H1 (cell line): ENCODE measurements at regions not wholly inside any gene's neighbourhood (a gene's known extent, or its start where the extent isn't known, plus 50 kb on each side); places are given as distances from the start of the nearest gene placed in this dataset.

Source experiments
- CTCF ChIA-PET: fragments of 300-600 bp; sonication (Branson Sonifier 250); formaldehyde crosslinking; loops from one replicate; lab custom pipeline; 2021; ENCODE audit not compliant: partially characterized antibody; lab: Charles Lee
- POLR2A ChIA-PET: fragments of 300-600 bp; sonication (Branson Sonifier 250); formaldehyde crosslinking; loops from one replicate; lab custom pipeline; 2021; ENCODE audit warnings: inconsistent platforms; ENCODE audit not compliant: partially characterized antibody; lab: Charles Lee
- DNase-seq, 2 experiments: peaks; one replicate each; pipeline versions ENCODE4 v3.0.0 to v3.0.0-alpha.2; 2010 to 2022; ENCODE audit warnings: low spot score in 2 of 2, low read depth in 1 of 2, mixed read lengths in 1 of 2
- FAIRE-seq: peaks from 2 replicates; lab custom pipeline; 2011; peaks lifted over from hg19 to GRCh38; lab: Jason Lieb, UNC
- H2AFZ ChIP-seq: 2 replicates; pipeline ENCODE4 v1.8.1; 2012; ENCODE audit warnings: low read length, inconsistent platforms
- H2AK5ac ChIP-seq: 2 replicates; pipeline ENCODE4 v1.6.1; 2013; ENCODE audit warnings: low read depth, low read length
- H2BK120ac ChIP-seq: replicated peaks from 2 replicates; pipeline ENCODE3; 2013; ENCODE audit warnings: low read depth, low read length, inconsistent platforms
- H2BK12ac ChIP-seq: 2 replicates; pipeline ENCODE4 v1.6.1; 2013; ENCODE audit warnings: low read depth, low read length
- H2BK15ac ChIP-seq: 2 replicates; pipeline ENCODE4 v1.6.1; 2013; ENCODE audit warnings: low read length
- H2BK20ac ChIP-seq: 2 replicates; pipeline ENCODE4 v1.6.1; 2013; ENCODE audit warnings: low read length
- H2BK5ac ChIP-seq: 2 replicates; pipeline ENCODE4 v1.6.1; 2013; ENCODE audit warnings: low read depth, low read length
- H3K14ac ChIP-seq: 2 replicates; pipeline ENCODE4 v1.6.1; 2013; ENCODE audit warnings: inconsistent platforms; ENCODE audit not compliant: insufficient read length
- H3K18ac ChIP-seq: 2 replicates; pipeline ENCODE4 v1.6.1; 2013; ENCODE audit warnings: low read length; ENCODE audit errors: extremely low read depth
- H3K23ac ChIP-seq: 2 replicates; pipeline ENCODE4 v1.6.1; 2013; ENCODE audit warnings: inconsistent platforms; ENCODE audit not compliant: insufficient read length
- H3K23me2 ChIP-seq: 2 replicates; pipeline ENCODE4 v1.6.1; 2013; ENCODE audit warnings: low read depth, low read length
- H3K27ac ChIP-seq: 2 replicates; pipeline ENCODE4 v1.6.1; 2011; ENCODE audit warnings: low read depth, low read length, inconsistent platforms
- H3K27me3 ChIP-seq, 4 experiments: replicated peaks in 1 of 4; 1 replicate in 1 of 4; 2 replicates in 3 of 4; pipeline versions ENCODE4 v1.6.1 to v1.8.1; 2011 to 2013; ENCODE audit warnings: low read length in 3 of 4, mild to moderate bottlenecking in 3 of 4, inconsistent platforms in 2 of 4, mixed read lengths in 2 of 4, moderate library complexity in 1 of 4; ENCODE audit not compliant: control insufficient read depth in 3 of 4, insufficient read depth in 3 of 4; ENCODE audit errors: extremely low read depth in 1 of 4
- H3K36me3 ChIP-seq, 4 experiments: 2 replicates each; pipeline versions ENCODE4 v1.6.1 to v1.8.1; 2011 to 2013; ENCODE audit warnings: mild to moderate bottlenecking in 4 of 4, low read length in 3 of 4, moderate library complexity in 2 of 4, control low read depth in 1 of 4, inconsistent platforms in 1 of 4; ENCODE audit not compliant: insufficient read depth in 4 of 4, control insufficient read depth in 2 of 4
- H3K4ac ChIP-seq: replicated peaks from 2 replicates; pipeline ENCODE3; 2013; ENCODE audit warnings: low read length, low read depth, mixed read lengths, inconsistent platforms; ENCODE audit not compliant: insufficient read length
- H3K4me1 ChIP-seq, 4 experiments: replicated peaks in 1 of 4; 1 replicate in 1 of 4; 2 replicates in 3 of 4; pipeline versions ENCODE4 v1.6.1 to v1.8.1; 2011 to 2013; ENCODE audit warnings: low read length in 3 of 4, inconsistent platforms in 2 of 4, mixed read lengths in 1 of 4; ENCODE audit not compliant: insufficient read depth in 4 of 4, control insufficient read depth in 3 of 4
- H3K4me2 ChIP-seq, 2 experiments: 2 replicates each; pipeline versions ENCODE4 v1.6.1 to v1.8.1; 2011 to 2013; ENCODE audit warnings: low read depth in 2 of 2, low read length in 2 of 2, control low read depth in 1 of 2, inconsistent platforms in 1 of 2, mild to moderate bottlenecking in 1 of 2; ENCODE audit not compliant: insufficient read depth in 1 of 2
- H3K4me3 ChIP-seq, 4 experiments: fragments of 200-600, 300-600 bp in 1 of 4; sonication (generic), shearing (Covaris generic), sonication (Bioruptor Twin) in 1 of 4; 2 replicates each; pipeline versions ENCODE4 v1.5.1 to v1.8.1; 2011 to 2016; ENCODE audit warnings: low read length in 4 of 4, low read depth in 3 of 4, control low read depth in 2 of 4, inconsistent platforms in 2 of 4, mild to moderate bottlenecking in 2 of 4, mixed read lengths in 1 of 4, moderate library complexity in 1 of 4; ENCODE audit not compliant: insufficient read depth in 2 of 4; ENCODE audit errors: extremely low read depth in 1 of 4
- H3K56ac ChIP-seq: replicated peaks from 2 replicates; pipeline ENCODE3; 2013; ENCODE audit warnings: low read depth, mild to moderate bottlenecking, mixed read lengths, low read length, inconsistent platforms; ENCODE audit not compliant: insufficient read length
- H3K79me1 ChIP-seq: 2 replicates; pipeline ENCODE4 v1.6.1; 2013; ENCODE audit warnings: low read depth, low read length, control low read depth
- H3K79me2 ChIP-seq, 2 experiments: 2 replicates each; pipeline versions ENCODE4 v1.6.1 to v1.8.1; 2012 to 2013; ENCODE audit warnings: low read length in 2 of 2, mild to moderate bottlenecking in 2 of 2, inconsistent platforms in 1 of 2; ENCODE audit not compliant: insufficient read depth in 2 of 2, control insufficient read depth in 1 of 2
- H3K9ac ChIP-seq, 4 experiments: replicated peaks in 1 of 4; 1 replicate in 1 of 4; 2 replicates in 3 of 4; pipeline versions ENCODE4 v1.6.1 to v1.8.1; 2011 to 2013; ENCODE audit warnings: low read depth in 3 of 4, low read length in 3 of 4, control low read depth in 2 of 4, mild to moderate bottlenecking in 2 of 4, moderate library complexity in 2 of 4, inconsistent platforms in 1 of 4; ENCODE audit errors: extremely low read depth in 1 of 4
- H3K9me3 ChIP-seq, 2 experiments: 2 replicates each; pipeline versions ENCODE4 v1.6.1 to v1.8.1; 2012 to 2013; ENCODE audit warnings: mild to moderate bottlenecking in 2 of 2, moderate library complexity in 2 of 2, control low read depth in 1 of 2, inconsistent platforms in 1 of 2, low read depth in 1 of 2, low read length in 1 of 2, mixed read lengths in 1 of 2; ENCODE audit not compliant: insufficient read depth in 2 of 2
- H4K20me1 ChIP-seq, 2 experiments: replicated peaks in 1 of 2; 2 replicates each; pipeline versions ENCODE3 to v1.8.1; 2011 to 2013; ENCODE audit warnings: inconsistent platforms in 2 of 2, low read length in 2 of 2, mild to moderate bottlenecking in 1 of 2; ENCODE audit not compliant: insufficient read depth in 2 of 2, control insufficient read depth in 1 of 2
- H4K5ac ChIP-seq: 2 replicates; pipeline ENCODE4 v1.6.1; 2013; ENCODE audit warnings: low read length, low read depth, mixed read lengths, inconsistent platforms; ENCODE audit not compliant: insufficient read length
- H4K8ac ChIP-seq: 2 replicates; pipeline ENCODE4 v1.8.0; 2013; ENCODE audit warnings: mild to moderate bottlenecking, moderate library complexity, low read length, inconsistent platforms; ENCODE audit not compliant: insufficient read depth; ENCODE audit errors: extremely low read depth
- H4K91ac ChIP-seq: replicated peaks from 2 replicates; pipeline ENCODE3; 2013; ENCODE audit warnings: low read length, mixed read lengths, inconsistent platforms; ENCODE audit not compliant: insufficient read length
- KDM1A ChIP-seq: fragments of 200-600, 300-600 bp; sonication (generic); IDR thresholded peaks from 2 replicates; pipeline ENCODE4 v1.7.1; 2016; ENCODE audit warnings: mild to moderate bottlenecking, low read length, borderline replicate concordance
- NANOG ChIP-seq: IDR thresholded peaks from 2 replicates; pipeline ENCODE4 v1.6.1; 2011; ENCODE audit warnings: low read length, low read depth, mild to moderate bottlenecking, inconsistent platforms; ENCODE audit not compliant: insufficient read depth, poor library complexity, severe bottlenecking
- PHF8 ChIP-seq: fragments of 200-600 bp; sonication (generic); conservative IDR thresholded peaks from 2 replicates; pipeline ENCODE4 v1.7.1; 2012; ENCODE audit warnings: low read depth, mild to moderate bottlenecking, inconsistent platforms, low read length, moderate library complexity
- POLR2A ChIP-seq, 2 experiments: IDR thresholded peaks; 1 replicate in 1 of 2; 2 replicates in 1 of 2; pipeline ENCODE4 v1.6.1; 2011; ENCODE audit warnings: low read depth in 2 of 2, low read length in 2 of 2, mild to moderate bottlenecking in 2 of 2; ENCODE audit errors: control extremely low read depth in 1 of 2
- RBBP5 ChIP-seq: IDR thresholded peaks from 2 replicates; pipeline ENCODE4 v1.7.1; 2012; ENCODE audit warnings: low read depth, mild to moderate bottlenecking, inconsistent platforms, low read length, moderate library complexity, borderline replicate concordance
- WGBS, 2 experiments: shearing (Covaris generic) in 1 of 2; methylation state at CpG; one replicate each; pipeline versions ENCODE4 v1.1.6 to v1.1.7; 2013 to 2015; ENCODE audit warnings: low lambda C conversion rate in 2 of 2, mixed read lengths in 2 of 2, inconsistent platforms in 1 of 2, low coverage in 1 of 2, missing lambda C conversion rate in 1 of 2; ENCODE audit not compliant: insufficient replicate concordance in 2 of 2, insufficient coverage in 1 of 2, insufficient read length in 1 of 2; ENCODE audit errors: extremely low coverage in 1 of 2, missing lambda C conversion rate in 1 of 2; 5-methylcytosine and 5-hydroxymethylcytosine counted together
- TF ChIP-seq, protein P1 (sequence below): IDR thresholded peaks from 2 replicates; pipeline ENCODE4 v1.6.1; 2011; ENCODE audit warnings: low read depth, mild to moderate bottlenecking, low read length; ENCODE audit not compliant: insufficient read depth

DNA sequence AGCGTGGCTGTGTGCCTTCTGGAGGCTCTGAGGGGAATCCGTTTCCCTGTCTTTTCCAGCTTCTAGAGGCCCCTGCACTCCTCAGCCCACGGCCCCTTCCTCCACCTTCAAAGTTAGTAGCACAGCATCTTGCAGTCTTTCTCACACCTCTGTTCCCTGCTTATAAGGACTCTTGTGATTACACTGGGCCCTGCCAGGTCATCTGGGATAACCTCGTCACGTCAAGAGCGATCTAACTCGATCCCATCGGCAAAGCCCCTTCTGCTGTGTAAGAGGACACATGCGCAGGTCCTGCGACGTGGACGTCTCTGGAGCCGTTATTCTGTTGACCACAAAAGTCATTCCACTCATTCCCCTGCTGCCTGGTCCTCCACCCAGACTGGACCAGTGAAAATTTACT, 159.2 kb downstream of the BMP7 start:
- FAIRE-seq = no peak
- TF ChIP-seq RBBP5 (no peak), KDM1A (no peak), POLR2A (IDR thresholded peaks at IDR 0.05; ENCODE audit: control extremely low read depth in 1 of 2, low read depth in 2 of 2, low read length in 2 of 2) (no peak), PHF8 (no peak), NANOG (no peak)
- TF ChIP-seq, protein P1, sequence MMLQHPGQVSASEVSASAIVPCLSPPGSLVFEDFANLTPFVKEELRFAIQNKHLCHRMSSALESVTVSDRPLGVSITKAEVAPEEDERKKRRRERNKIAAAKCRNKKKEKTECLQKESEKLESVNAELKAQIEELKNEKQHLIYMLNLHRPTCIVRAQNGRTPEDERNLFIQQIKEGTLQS = no peak
- peaks cover 0 to 2% (median 0%) of the 10 kb centered on the region in 4 experiments; a peak in 2 of 7 replicates for H3K4me1 ChIP-seq
- ChIA-PET POLR2A (no interaction called here), CTCF (interaction anchor here (0.6 to 1.6 kb wide), 4 partner anchors 12 to 214 kb away, joined by 3 to 4 read pairs (median 3); no protein-coding TSS in a partner anchor)
- H3K9ac ChIP-seq = no peak overlapping the region
- H2BK120ac ChIP-seq = no peak overlapping the region
- H3K9me3 ChIP-seq = no peaks in the 10 kb centered on the region
- no peaks in the 10 kb centered on the region for H4K20me1 ChIP-seq
- H3K36me3 ChIP-seq = no peaks in the 10 kb centered on the region
- H2AK5ac ChIP-seq = no peak overlapping the region
- H3K56ac ChIP-seq = no peak overlapping the region
- no peak overlapping the region for H3K18ac ChIP-seq
- no peak overlapping the region for H2BK5ac ChIP-seq
- H4K8ac ChIP-seq = no peak overlapping the region; the same call in 1 of the 2 replicates
- H3K23me2 ChIP-seq = no peaks in the 10 kb centered on the region
- H3K79me2 ChIP-seq = no peaks in the 10 kb centered on the region
- H3K4me2 ChIP-seq = no peak overlapping the region
- H2BK20ac ChIP-seq = no peak overlapping the region
- no peak overlapping the region for H4K5ac ChIP-seq
- no peak overlapping the region for H3K4me3 ChIP-seq
- no peaks in the 10 kb centered on the region for H3K27me3 ChIP-seq
- no peak overlapping the region for H3K23ac ChIP-seq
- no peak overlapping the region for H4K91ac ChIP-seq
- H3K14ac ChIP-seq = no peak overlapping the region
- H3K4ac ChIP-seq = no peak overlapping the region
- H2BK12ac ChIP-seq = no peak overlapping the region
- no peak overlapping the region for H2AFZ ChIP-seq
- no peak for DNase-seq
- H2BK15ac ChIP-seq = no peak overlapping the region
- H3K27ac ChIP-seq = no peak overlapping the region
- WGBS, 2 experiments = 76% methylated on average over 13 of the region's 13 CpGs; no CpG with 5 or more reads in 1 of the 2 experiments
- H3K79me1 ChIP-seq = no peaks in the 10 kb centered on the region
